ENCODE measurements at regions not wholly inside any gene's neighbourhood (a gene's known extent, or its start where the extent isn't known, plus 50 kb on each side); places are given as distances from the start of the nearest gene placed in this dataset.
A peak's percentile ranks its signal among the peaks of the same experiment; 100 is the strongest.

GRCh38 chr2:58436872-58437271, 195.7 kb upstream of the FANCL start:
- no peak for DNase-seq (ENCODE audit: low read depth)
- Histone ChIP-seq H3K4me3 (ENCODE audit: low read depth, low read length) (no peak overlapping the region), H3K27me3 (ENCODE audit: control insufficient read depth, insufficient read depth, low read length) (no peaks in the 10 kb centered on the region), H3K36me3 (ENCODE audit: control insufficient read depth, insufficient read depth, low read length) (no peaks in the 10 kb centered on the region)
- no peak for TF ChIP-seq CTCF (IDR thresholded peaks at IDR 0.05; ENCODE audit: insufficient read depth, low read length, poor library complexity, severe bottlenecking)

GRCh38 chr2:58435246-58435645, 194.1 kb upstream of the FANCL start:
- no peaks in the 10 kb centered on the region for H3K27me3 ChIP-seq (ENCODE audit: control insufficient read depth, insufficient read depth, low read length)
- TF ChIP-seq CTCF (IDR thresholded peaks at IDR 0.05; ENCODE audit: insufficient read depth, low read length, poor library complexity, severe bottlenecking), result no peak
- DNase-seq (ENCODE audit: low read depth), result no peak
- H3K4me3 ChIP-seq (ENCODE audit: low read depth, low read length), result no peak overlapping the region
- H3K36me3 ChIP-seq (ENCODE audit: control insufficient read depth, insufficient read depth, low read length), result no peaks in the 10 kb centered on the region

- no peak for DNase-seq (ENCODE audit: low read depth)
- H3K4me3 ChIP-seq (ENCODE audit: low read depth, low read length), result no peak overlapping the region
- H3K36me3 ChIP-seq (ENCODE audit: control insufficient read depth, insufficient read depth, low read length), result no peaks in the 10 kb centered on the region
- no peak for TF ChIP-seq CTCF (IDR thresholded peaks at IDR 0.05; ENCODE audit: insufficient read depth, low read length, poor library complexity, severe bottlenecking)
- no peaks in the 10 kb centered on the region for H3K27me3 ChIP-seq (ENCODE audit: control insufficient read depth, insufficient read depth, low read length)
Measured at GRCh38 chr2:58434692-58435091, 193.6 kb upstream of the FANCL start.

DNA sequence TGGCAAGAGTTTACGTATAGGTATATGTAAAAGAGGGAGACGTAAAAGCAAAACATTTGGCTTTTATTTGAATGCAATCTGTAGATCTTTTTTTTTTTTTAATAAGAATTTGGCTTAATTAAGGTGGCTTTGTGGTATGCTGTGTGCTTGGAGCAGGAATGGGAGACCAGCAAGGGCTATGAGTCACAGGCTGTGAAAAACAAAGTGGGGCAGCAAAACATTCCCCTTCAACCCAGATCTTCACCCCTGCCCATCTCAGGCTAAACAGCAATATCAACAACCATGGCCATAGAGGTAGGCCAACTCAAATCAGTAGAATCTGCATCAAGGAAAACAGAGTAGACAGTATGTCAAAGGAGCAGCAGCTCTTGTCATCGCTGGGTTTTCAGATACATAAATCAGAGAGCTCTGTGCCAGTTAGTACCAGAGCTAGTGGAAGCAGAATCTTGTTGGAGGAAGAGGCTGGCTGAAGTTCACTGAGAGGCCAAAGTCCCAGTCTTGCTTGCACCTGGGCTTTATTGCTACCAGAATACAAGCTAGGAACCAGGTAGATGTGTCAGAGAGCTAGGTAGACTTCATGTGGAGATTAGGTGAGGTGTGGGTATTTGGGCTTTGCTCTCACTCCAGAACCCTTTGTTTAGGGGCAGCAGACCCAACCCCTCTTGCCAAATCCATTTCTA, 191.5 kb upstream of the FANCL start:
- H3K27me3 ChIP-seq (ENCODE audit: control insufficient read depth, insufficient read depth, low read length), result no peaks in the 10 kb centered on the region
- no peak overlapping the region for H3K4me3 ChIP-seq (ENCODE audit: low read depth, low read length)
- no peak for DNase-seq (ENCODE audit: low read depth)
- H3K36me3 ChIP-seq (ENCODE audit: control insufficient read depth, insufficient read depth, low read length), result no peaks in the 10 kb centered on the region
- TF ChIP-seq CTCF (IDR thresholded peaks at IDR 0.05; ENCODE audit: insufficient read depth, low read length, poor library complexity, severe bottlenecking), result no peak

DNA sequence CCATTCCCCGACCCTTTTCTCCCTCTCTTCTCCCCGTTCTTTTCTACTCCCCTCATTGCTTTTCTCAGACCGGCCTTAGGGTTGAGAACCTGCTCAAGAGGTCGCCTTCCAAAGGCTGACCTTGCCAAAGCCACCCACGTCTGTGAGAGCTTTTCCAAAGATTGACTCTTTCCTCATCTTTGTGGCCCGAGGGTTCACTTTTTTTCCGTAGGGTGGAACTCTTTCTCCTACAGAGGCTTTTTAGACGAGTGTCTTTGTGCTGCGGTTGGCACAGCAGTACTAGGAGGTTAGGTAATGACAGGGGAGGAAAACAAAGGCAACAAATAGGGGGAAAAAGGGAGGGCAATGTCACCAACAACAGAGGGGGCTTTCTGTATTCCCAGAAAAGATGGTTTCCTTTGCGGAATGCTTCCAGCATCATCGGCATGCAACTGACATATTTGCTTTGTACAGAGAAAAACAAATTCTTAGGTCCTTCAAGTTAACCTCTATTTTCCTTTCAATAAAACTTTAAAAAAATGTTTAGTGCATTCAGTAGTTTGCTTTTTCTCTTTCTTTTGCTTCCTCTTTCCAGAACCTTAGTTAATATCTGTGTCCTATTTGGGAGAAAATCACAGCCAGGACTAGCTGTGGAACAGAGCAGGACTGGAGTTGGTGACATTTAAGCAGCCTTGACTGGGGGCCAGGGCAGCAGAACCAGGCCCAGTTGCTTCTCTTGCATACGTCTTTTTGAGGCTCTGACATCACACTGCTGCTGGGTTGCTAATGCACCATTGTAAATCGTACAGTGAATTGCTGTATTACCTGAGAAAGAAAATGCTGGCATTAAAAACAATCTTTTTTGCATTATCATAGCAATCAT, 188.1 kb upstream of the FANCL start:
- Histone ChIP-seq H3K36me3 (ENCODE audit: control insufficient read depth, insufficient read depth, low read length) (no peaks in the 10 kb centered on the region), H3K27me3 (ENCODE audit: control insufficient read depth, insufficient read depth, low read length) (no peaks in the 10 kb centered on the region), H3K4me3 (ENCODE audit: low read depth, low read length) (peak overlapping the region; percentile 46)
- TF ChIP-seq CTCF (IDR thresholded peaks at IDR 0.05; ENCODE audit: insufficient read depth, low read length, poor library complexity, severe bottlenecking), result no peak
- no peak for DNase-seq (ENCODE audit: low read depth)

All from kidney epithelial cell (primary cell).